HG03103 (cell line): ENCODE measurements at regions not wholly inside any gene's neighbourhood (a gene's known extent, or its start where the extent isn't known, plus 50 kb on each side); places are given as distances from the start of the nearest gene placed in this dataset.

Experiments
- ATAC-seq: cut with Tn5 transposase; IDR thresholded peaks from one replicate; pipeline ENCODE4 v1.9.1; 2021; ENCODE audit warnings: low read depth; ENCODE audit not compliant: unreplicated experiment

DNA sequence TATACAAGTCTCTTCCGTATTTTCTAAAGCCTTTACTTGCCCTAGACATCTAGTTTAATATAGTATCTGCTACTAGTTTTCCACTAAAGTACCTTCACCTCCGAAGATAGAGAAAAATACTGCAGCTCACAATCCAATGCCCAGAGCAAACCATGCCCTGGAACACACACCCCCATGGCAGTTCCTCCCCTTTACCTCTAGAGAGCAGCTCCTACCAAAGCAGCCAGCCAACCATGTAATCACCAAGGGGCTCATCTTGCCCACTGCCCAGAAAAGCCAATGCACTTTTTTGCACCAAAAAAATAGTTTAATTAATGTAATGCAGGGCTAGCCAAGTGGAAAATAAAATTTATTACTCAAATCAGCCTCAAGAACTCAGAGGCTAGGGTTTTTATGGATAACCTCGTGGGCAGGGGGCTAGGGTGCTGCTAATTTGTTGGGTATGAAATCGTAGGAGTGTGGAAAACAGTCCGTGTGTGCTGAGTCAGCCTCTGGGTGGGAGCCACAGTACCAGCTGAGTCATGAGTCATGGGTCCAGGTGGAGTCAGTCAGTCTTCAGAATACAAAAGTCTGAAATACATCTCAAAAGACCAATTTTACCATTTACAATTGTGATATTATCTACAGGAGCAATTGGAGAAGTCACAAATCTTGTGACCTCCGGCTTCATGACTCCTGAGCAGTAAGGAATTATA, 120.1 kb upstream of the ACO1 start:
- no peak for ATAC-seq

DNA sequence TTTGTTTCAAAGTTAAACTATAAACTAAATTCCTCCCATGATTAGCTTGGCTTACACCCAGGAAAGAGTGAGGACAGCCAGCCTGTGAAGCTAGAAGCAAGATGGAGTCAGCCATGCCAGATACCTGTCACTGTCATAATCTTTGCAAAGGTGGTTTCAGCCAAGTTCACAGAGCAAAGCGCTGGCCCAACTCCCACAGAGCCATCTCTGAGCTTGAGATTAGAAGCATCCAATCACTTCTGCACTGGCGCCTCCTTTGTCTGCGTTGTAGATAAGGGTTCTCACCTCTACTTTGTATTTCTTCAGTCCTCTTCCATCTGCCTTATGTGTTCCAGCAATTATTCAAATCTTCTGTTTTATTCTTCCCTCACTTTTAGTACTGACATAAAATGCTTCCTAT, 119.4 kb upstream of the ACO1 start:
- no peak for ATAC-seq

DNA sequence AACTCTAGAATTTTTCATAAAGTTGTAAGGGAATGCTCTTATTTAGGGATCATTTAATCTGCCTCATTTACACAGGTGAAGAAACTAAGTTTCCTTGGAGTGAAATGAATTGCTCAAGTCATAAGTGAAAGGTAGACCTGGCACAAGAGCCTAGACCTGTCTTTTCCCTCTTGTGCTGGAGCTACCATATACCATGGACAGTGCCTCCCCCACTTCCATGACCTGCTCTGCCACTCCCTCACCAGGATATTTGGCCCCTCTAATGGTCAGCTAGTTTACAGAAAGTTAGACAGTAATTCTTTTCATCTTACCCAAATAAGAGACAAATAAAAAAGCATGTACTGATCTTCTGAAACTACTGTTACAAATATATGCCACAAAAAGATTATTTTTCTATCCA, 105.5 kb upstream of the ACO1 start:
- no peak for ATAC-seq

DNA sequence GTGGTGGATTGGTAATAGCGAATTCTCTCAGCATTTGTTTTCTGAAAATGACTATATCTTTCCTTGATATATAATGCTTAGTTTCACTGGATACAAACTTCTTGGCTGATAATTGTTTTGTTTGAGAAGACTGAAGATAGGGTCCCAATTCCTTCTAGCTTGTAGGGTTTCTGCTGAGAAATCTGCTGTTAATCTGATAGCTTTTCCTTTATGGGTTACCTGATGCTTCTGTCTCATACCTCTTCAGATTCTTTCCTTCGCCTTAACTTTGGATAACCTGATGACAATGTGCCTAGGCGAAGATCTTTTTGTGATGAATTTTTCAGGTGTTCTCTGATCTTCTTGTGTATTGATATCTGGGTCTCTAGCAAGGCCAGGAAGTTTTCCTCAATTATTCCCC, 94.7 kb upstream of the ACO1 start:
- no peak for ATAC-seq

DNA sequence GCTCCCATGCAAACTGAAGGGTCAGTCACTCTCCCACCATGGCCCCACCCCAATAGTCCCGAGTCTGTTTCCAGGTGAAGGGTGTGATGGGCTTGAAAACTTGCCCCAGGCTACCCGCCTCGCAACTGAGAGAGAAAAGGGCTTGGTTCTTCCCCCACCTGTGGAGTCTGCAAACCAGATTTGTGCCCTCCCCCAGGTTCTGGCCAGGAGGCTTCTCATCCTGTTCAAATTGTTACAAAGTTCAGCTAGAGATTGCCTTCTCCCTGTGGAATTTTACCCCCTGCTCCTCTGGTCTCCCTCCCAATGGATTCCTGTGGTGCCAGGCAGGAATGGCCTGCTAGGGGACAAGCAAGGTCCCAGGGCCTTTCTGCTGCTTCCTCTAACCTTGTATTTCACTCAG, 93.1 kb upstream of the ACO1 start:
- no peak for ATAC-seq

DNA sequence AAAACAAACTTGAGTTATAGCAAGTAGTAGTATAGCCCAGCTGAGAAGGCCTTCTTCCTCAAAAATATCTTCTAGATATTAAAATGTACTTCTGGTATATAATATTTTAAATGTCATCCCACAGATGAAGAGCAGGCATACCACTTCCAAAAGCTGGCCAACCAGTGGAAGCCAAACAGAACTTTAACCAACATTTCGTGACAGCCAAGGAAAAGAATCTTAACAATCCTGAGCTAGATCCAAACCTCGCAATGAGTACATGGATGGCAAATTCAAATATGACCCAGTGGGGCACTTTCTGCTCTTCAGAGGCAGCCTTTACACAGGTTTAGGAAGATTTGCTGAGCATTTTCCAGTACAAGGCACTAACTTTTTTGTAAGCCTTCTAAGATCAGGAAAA, 91.8 kb upstream of the ACO1 start:
- ATAC-seq = no peak

DNA sequence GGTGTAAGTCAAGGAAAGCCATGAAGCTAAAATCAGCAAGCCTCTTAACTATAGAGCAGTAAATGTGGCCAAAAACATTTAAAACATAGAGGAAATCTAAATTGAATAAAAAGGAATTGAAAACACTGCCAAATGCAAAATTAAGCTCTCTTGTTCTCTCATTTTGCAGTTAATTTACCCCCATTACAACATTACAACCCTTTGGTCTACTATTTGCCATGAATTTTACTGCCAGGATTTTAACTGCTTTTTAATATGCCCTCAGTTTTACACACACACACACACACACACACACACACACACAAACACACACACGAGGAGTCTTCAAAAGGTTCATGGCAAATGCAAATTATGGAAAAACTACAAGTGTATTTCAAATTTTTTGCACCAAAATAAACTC, 91.4 kb upstream of the ACO1 start:
- no peak for ATAC-seq

DNA sequence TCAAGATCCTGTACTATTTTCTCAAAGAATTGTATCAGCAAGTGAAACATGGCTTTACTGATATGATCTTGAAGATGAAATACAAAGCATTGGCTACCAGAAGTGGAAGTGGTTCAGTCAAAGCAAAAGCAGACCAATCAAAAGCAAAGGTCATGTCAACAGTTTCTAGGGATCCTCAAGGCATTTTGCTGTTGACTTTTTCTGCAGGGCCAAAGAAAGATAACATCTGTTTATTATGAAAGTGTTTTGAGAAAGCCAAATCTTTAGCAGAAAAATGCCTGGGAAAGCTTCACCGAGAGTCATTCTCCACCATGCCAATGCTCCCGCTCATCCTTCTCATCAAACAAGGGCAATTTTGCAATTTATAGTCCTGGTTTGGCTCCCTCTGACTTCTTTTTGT, 90.3 kb upstream of the ACO1 start:
- no peak for ATAC-seq

DNA sequence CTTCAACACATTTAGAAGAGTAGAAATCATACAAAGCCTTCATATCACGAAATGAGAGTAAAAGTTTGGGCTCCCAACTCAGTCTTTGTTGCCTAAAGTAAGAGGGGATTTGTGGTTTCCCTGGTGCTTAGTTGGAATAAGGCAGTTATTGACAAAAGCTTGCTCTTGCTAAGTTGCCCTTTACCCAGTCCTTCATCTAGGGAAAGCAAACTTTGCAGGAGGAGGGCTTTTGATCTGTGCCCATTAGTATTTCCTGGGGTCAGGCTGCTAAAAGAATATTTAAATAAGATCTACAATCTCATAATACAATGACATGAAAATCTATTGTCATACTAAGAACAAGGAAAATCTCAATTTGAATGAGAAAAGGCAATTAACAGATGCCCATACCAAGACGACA, 84.1 kb upstream of the ACO1 start:
- ATAC-seq = no peak

DNA sequence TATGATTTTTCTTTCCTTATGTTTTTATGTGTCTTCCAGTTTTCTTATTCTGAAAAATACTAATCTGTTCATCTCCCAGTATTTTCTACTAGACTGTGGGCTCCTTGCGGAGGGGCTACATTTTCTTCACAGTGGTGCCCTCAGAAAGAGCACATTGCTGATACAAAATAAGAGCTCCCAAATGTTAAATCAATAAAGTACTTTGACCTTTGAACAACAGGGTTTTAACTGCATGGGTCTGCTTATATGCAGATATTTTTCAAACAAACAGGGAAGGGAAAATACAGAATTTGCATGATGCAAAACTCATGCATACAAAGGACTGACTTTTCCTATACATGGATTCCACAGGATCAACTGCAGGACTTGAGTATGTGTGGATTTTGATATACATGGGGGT, 79.9 kb upstream of the ACO1 start:
- no peak for ATAC-seq

DNA sequence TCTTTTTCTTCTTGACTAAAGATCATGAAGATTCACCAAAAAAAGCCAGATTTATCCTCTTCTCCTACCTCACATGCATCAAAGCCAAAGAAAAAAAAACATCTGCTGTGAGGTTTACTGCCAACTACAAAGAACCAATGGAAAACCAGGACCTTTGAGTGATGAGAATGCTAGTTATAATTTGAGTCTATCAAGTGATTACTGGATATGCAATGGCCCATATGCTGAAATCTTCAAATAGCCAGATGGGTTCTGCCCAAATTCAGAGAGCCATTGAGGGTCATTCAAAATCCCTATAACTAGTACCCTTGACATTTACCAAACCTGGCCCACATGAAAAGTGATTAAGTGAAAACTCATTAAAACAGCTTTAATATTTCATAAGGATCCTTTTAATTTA, 78.4 kb upstream of the ACO1 start:
- no peak for ATAC-seq

DNA sequence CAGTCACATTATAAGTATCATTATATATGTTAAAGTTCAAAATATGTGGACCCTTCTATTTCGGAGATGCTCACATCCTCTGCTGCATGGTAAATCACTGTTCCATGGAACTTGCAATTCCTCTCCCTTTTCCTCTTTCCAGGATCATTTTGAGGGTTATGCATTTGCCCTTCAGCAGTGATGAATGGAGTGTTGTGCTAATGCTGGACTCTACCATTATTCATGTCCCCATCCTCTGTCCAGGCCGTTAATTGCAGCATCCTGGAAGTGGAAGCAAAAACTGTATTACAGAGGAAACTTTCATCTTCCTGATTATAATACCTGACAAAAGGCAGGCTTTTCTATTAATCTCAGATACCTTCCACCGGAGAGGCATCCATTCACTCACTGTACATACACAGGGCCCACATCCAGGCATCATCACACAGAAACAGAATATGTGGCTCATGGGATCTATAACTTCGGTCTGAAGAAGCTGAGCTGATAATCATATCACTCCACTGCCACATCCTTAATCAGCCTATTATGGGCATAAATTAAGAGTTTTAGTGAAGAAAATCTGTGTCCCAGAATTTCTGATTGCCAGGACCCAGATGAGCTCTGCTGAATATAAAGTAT, 65.0 kb upstream of the ACO1 start:
- no peak for ATAC-seq

DNA sequence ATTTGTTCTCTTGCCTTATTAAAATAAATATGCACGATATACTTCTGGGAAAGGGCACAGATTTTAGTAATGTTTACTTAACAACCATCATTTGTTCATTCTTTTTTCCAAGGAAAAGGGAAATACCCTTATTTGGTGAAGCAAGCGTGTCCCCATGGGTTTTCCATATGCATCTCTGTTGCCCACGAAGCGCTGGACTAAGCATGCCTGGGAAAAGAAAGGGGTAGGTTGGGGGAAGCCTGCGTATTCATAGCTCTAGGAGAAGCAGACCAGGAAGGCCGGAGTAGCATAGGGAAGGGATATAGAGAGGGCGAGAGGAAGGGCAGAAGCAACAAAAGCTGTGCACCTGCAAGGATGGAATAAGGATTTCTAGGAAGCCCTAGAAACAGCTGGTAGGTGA, 61.8 kb upstream of the ACO1 start:
- no peak for ATAC-seq

DNA sequence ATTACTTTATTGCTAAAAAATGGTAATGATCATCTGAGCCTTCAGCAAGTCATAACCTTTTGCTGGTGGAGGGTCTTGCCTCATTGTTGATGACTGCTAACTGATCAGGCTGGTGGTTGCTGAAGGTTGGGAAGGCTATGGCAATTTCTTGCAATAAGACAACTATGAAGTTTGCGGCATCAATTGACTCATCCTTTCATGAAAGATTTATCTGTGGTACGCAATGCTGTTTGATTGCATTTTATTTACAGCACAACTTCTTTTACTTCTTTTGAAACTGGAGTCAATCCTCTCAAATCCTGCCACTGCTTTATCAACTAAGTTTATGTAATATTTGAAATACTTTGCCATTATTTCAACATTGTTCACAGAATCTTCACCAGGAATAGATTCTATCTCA, 58.3 kb upstream of the ACO1 start:
- no peak for ATAC-seq

DNA sequence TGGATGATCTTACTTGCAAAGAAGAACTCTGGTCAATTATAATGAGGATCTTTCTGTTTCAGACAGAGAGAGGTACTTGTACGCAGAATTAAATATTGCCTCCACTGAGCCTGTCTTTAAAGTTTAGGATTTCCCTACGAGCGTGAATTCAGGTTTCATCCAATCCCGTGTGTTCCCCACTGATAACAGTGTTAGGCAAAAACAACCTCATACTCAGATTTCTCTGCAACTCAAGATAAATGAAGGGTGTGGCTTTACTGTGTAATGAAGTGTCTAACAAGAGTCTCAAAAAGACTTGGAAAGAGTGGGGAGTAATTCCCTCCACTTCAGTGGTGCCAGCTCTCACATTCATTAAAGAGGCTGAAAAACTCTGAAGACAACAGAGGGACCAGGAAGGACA, 53.2 kb upstream of the ACO1 start:
- ATAC-seq = no peak

DNA sequence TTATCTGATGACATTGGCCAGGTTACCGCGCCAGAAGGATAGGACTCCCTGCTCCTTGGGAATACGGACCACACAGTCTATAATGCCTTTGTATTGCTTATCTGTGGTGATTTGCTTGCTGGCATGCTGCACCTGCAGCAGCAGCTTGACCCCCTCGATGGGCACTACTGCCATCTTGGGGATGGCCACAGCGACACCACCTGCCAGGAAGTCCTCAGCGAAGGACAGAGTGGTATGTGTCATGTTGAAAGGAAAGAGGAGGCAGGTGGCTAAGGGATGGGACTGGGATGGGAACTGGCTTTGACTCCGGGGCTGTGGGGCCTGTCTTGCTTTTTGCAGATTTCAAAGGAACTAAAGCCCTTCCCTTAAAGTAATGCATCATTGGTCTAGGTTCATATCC, 50.3 kb upstream of the ACO1 start:
- no peak for ATAC-seq
